GM12892 (cell line): ENCODE measurements at regions not wholly inside any gene's neighbourhood (a gene's known extent, or its start where the extent isn't known, plus 50 kb on each side); places are given as distances from the start of the nearest gene placed in this dataset.

Experiments used
- POLR2A ChIP-seq: IDR thresholded peaks from 2 replicates; pipeline ENCODE4 v1.6.1; 2011; ENCODE audit warnings: low read depth, low read length, control low read depth
- POLR2AphosphoS5 ChIP-seq: IDR thresholded peaks from 2 replicates; pipeline ENCODE4 v1.6.1; 2011; ENCODE audit warnings: low read depth, low read length, control low read depth
- TAF1 ChIP-seq: IDR thresholded peaks from 2 replicates; pipeline ENCODE4 v1.6.1; 2011; ENCODE audit warnings: low read depth, mild to moderate bottlenecking, control low read depth, low read length, borderline replicate concordance

GRCh38 chr12:108459149-108459548 lies 55.9 kb upstream of the FICD start:
- TF ChIP-seq TAF1 (no peak), POLR2AphosphoS5 (no peak), POLR2A (no peak)
